HepG2 (cell line): ENCODE measurements at regions not wholly inside any gene's neighbourhood (a gene's known extent, or its start where the extent isn't known, plus 50 kb on each side); places are given as distances from the start of the nearest gene placed in this dataset.

ENCODE experiments used
- EP300 ChIP-seq, 3 experiments: sonication (generic) in 1 of 3; formaldehyde crosslinking in 1 of 3; IDR thresholded peaks; 2 replicates each; pipeline versions ENCODE4 v1.5.1 to v1.6.1; 2011 to 2020; ENCODE audit warnings: low read depth in 2 of 3, low read length in 2 of 3, borderline replicate concordance in 1 of 3, improper control_type of control experiment in 1 of 3, mild to moderate bottlenecking in 1 of 3, missing genetic modification reagents in 1 of 3, moderate library complexity in 1 of 3
- NR2C2 ChIP-seq: sonication (generic); formaldehyde crosslinking; IDR thresholded peaks from 2 replicates; pipeline ENCODE4 v1.4.0; 2020; ENCODE audit warnings: missing genetic modification reagents, mild to moderate bottlenecking, moderate library complexity, borderline replicate concordance
- SIN3A ChIP-seq: IDR thresholded peaks from 2 replicates; pipeline ENCODE4 v1.6.1; 2011; ENCODE audit warnings: low read depth, mild to moderate bottlenecking, control low read depth, low read length, borderline replicate concordance
- TF ChIP-seq, protein P1 (sequence below): IDR thresholded peaks from 2 replicates; pipeline ENCODE4 v1.6.1; 2012; ENCODE audit warnings: inconsistent platforms
- TF ChIP-seq, protein P2 (sequence below): sonication (generic); formaldehyde crosslinking; IDR thresholded peaks from 2 replicates; pipeline ENCODE4 v1.5.0; 2020; ENCODE audit warnings: mild to moderate bottlenecking, missing genetic modification reagents, moderate library complexity

DNA sequence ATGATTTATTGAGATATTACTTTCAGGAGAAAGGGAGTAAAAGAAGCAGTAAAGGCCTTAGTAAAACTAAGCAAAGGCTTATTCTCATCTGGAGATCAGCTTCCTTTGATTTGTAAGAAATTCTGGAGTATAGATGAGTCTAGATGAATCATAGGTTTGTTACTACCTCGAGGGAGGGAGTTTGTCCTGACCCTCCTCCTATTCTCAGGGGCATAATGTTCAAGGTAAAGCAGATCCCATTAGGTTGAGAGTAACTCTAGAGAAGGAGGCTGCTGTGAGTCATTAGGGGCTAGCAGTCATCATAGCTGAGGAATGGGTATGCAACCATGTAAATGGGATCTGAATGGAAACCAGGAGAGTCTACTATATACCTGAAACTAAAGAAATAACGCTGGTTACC is 155.5 kb upstream of the MOCS2 start:
- TF ChIP-seq NR2C2 (CRISPR knock-in tag), result no peak
- TF ChIP-seq, protein P1, sequence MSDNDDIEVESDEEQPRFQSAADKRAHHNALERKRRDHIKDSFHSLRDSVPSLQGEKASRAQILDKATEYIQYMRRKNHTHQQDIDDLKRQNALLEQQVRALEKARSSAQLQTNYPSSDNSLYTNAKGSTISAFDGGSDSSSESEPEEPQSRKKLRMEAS, result no peak
- TF ChIP-seq SIN3A, result no peak
- TF ChIP-seq, protein P2, sequence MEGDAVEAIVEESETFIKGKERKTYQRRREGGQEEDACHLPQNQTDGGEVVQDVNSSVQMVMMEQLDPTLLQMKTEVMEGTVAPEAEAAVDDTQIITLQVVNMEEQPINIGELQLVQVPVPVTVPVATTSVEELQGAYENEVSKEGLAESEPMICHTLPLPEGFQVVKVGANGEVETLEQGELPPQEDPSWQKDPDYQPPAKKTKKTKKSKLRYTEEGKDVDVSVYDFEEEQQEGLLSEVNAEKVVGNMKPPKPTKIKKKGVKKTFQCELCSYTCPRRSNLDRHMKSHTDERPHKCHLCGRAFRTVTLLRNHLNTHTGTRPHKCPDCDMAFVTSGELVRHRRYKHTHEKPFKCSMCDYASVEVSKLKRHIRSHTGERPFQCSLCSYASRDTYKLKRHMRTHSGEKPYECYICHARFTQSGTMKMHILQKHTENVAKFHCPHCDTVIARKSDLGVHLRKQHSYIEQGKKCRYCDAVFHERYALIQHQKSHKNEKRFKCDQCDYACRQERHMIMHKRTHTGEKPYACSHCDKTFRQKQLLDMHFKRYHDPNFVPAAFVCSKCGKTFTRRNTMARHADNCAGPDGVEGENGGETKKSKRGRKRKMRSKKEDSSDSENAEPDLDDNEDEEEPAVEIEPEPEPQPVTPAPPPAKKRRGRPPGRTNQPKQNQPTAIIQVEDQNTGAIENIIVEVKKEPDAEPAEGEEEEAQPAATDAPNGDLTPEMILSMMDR (CRISPR knock-in tag), result no peak
- no peak for TF ChIP-seq EP300 (IDR thresholded peaks at IDR 0.05; ENCODE audit: low read depth in 2 of 2, low read length in 2 of 2)
- TF ChIP-seq EP300 (CRISPR knock-in tag; IDR thresholded peaks at IDR 0.05; ENCODE audit: borderline replicate concordance), result no peak
